PC-9 (cell line): ENCODE measurements at regions not wholly inside any gene's neighbourhood (a gene's known extent, or its start where the extent isn't known, plus 50 kb on each side); places are given as distances from the start of the nearest gene placed in this dataset.
A peak's percentile ranks its signal among the peaks of the same experiment; 100 is the strongest.

ENCODE experiments used
- BruUV-seq: library from RNA; stranded (reverse); fragments of 400-500 nt; replicated peaks from 2 replicates; lab custom pipeline; 2021; lab: Mats Ljungman, UMichigan
- CTCF ChIA-PET: fragments of 300-600 bp; sonication (Branson Sonifier 250); formaldehyde crosslinking; loops from one replicate; lab custom pipeline; 2022; ENCODE audit warnings: antibody characterized with exemption; lab: Charles Lee
- POLR2A ChIA-PET: fragments of 300-600 bp; sonication (Branson Sonifier 250); formaldehyde crosslinking; loops from one replicate; lab custom pipeline; 2022; ENCODE audit warnings: antibody characterized with exemption; ENCODE audit not compliant: unreplicated experiment; lab: Charles Lee
- DNase-seq, 2 experiments: peaks; one replicate each; pipeline versions ENCODE4 v3.0.0 to v3.0.0-alpha.2; 2015 to 2022; ENCODE audit warnings: mixed read lengths in 1 of 2
- H2AFZ ChIP-seq: fragments of 200-600 bp; sonication (generic); 2 replicates; pipeline ENCODE4 v1.8.1; 2017; ENCODE audit warnings: antibody characterized with exemption
- H3F3A ChIP-seq: fragments of 200-600 bp; sonication (generic); 2 replicates; pipeline ENCODE4 v1.8.1; 2017; ENCODE audit warnings: antibody characterized with exemption, mild to moderate bottlenecking, low read depth; ENCODE audit not compliant: insufficient read depth
- H3K27ac ChIP-seq: fragments of 200-600 bp; sonication (generic); 2 replicates; pipeline ENCODE4 v1.6.1; 2016; ENCODE audit warnings: mixed run types
- H3K27me3 ChIP-seq: fragments of 200-600 bp; sonication (generic); 2 replicates; pipeline ENCODE4 v1.6.1; 2016; ENCODE audit warnings: low read depth, mixed run types; ENCODE audit not compliant: insufficient read depth
- H3K36me3 ChIP-seq: fragments of 200-600 bp; sonication (generic); 2 replicates; pipeline ENCODE4 v1.6.1; 2016; ENCODE audit warnings: low read depth, mixed run types
- H3K4me1 ChIP-seq: fragments of 200-600 bp; sonication (generic); replicated peaks from 2 replicates; pipeline ENCODE4 v1.6.1; 2016; ENCODE audit warnings: mixed run types; ENCODE audit not compliant: insufficient read depth
- H3K4me2 ChIP-seq: fragments of 200-600 bp; sonication (generic); 2 replicates; pipeline ENCODE4 v1.6.1; 2017; ENCODE audit warnings: mixed run types
- H3K4me3 ChIP-seq: fragments of 200-600 bp; sonication (generic); 2 replicates; pipeline ENCODE4 v1.6.1; 2016; ENCODE audit warnings: mixed run types
- H3K79me2 ChIP-seq: fragments of 200-600 bp; sonication (generic); 2 replicates; pipeline ENCODE4 v1.6.1; 2017; ENCODE audit warnings: low read depth, mixed run types
- H3K9me2 ChIP-seq: fragments of 200-600 bp; sonication (generic); 2 replicates; pipeline ENCODE4 v1.8.1; 2017; ENCODE audit warnings: mild to moderate bottlenecking; ENCODE audit not compliant: insufficient read depth
- H3K9me3 ChIP-seq: fragments of 200-600 bp; sonication (generic); 2 replicates; pipeline ENCODE4 v1.8.1; 2016; ENCODE audit warnings: low read depth; ENCODE audit not compliant: insufficient read depth
- H4K20me1 ChIP-seq: fragments of 200-600 bp; sonication (generic); 2 replicates; pipeline ENCODE4 v1.8.1; 2017; ENCODE audit not compliant: insufficient read depth
- CTCF ChIP-seq: fragments of 200-600 bp; sonication (generic); conservative IDR thresholded peaks from 2 replicates; pipeline ENCODE4 v1.6.1; 2017; ENCODE audit warnings: mixed run types, antibody characterized with exemption, mild to moderate bottlenecking, moderate library complexity
- EZH2 ChIP-seq: fragments of 200-600 bp; sonication (generic); IDR thresholded peaks from 2 replicates; pipeline ENCODE4 v1.8.0; 2017; ENCODE audit warnings: antibody characterized with exemption, low read depth
- intact Hi-C: fragments of 100-400 bp; cut with micrococcal nuclease; formaldehyde crosslinking; loops from one replicate; pipeline ENCODE4 v1.10.0; 2022; ENCODE audit not compliant: unreplicated experiment

- no peaks in the 10 kb centered on the region for H3F3A ChIP-seq
- BruUV-seq = no TSS peak
- no peaks in the 10 kb centered on the region for H3K79me2 ChIP-seq
- intact Hi-C loops = no loop called here
- no peak overlapping the region for H2AFZ ChIP-seq
- H3K4me3 ChIP-seq = no peak overlapping the region
- no peaks in the 10 kb centered on the region for H3K36me3 ChIP-seq
- no peak for TF ChIP-seq CTCF
- H3K9me3 ChIP-seq = no peaks in the 10 kb centered on the region
- CTCF ChIA-PET = no interaction called here
- no peaks in the 10 kb centered on the region for H4K20me1 ChIP-seq
- H3K4me1 ChIP-seq = no peaks in the 10 kb centered on the region
- no peak overlapping the region for H3K27ac ChIP-seq
- no peaks in the 10 kb centered on the region for H3K9me2 ChIP-seq
- no peak for DNase-seq
- no peaks in the 10 kb centered on the region for H3K27me3 ChIP-seq
- POLR2A ChIA-PET = no interaction called here
- H3K4me2 ChIP-seq = no peak overlapping the region
Observed at GRCh38 chr5:35284364-35284763, 54.1 kb upstream of the PRLR start.

GRCh38 chr5:35282810-35283209, 52.5 kb upstream of the PRLR start:
- no peak overlapping the region for H2AFZ ChIP-seq
- ChIA-PET POLR2A (interaction anchor here (0.6 kb wide), 1 partner anchor 39 kb away, joined by 6 read pairs; no protein-coding TSS in a partner anchor), CTCF (interaction anchor here (0.7 kb wide), 1 partner anchor 120 kb away, joined by 4 read pairs; no protein-coding TSS in a partner anchor)
- no peaks in the 10 kb centered on the region for H3F3A ChIP-seq
- intact Hi-C loops = no loop called here
- no TSS peak for BruUV-seq
- no peak overlapping the region for H3K4me2 ChIP-seq
- no peak overlapping the region for H3K27ac ChIP-seq
- no peak overlapping the region for H3K4me3 ChIP-seq
- no peaks in the 10 kb centered on the region for H4K20me1 ChIP-seq
- TF ChIP-seq EZH2 = no peak
- no peak for TF ChIP-seq CTCF
- DNase-seq = no peak
- no peaks in the 10 kb centered on the region for H3K27me3 ChIP-seq
- no peaks in the 10 kb centered on the region for H3K9me3 ChIP-seq
- H3K9me2 ChIP-seq = no peaks in the 10 kb centered on the region
- H3K4me1 ChIP-seq = no peaks in the 10 kb centered on the region
- H3K79me2 ChIP-seq = no peaks in the 10 kb centered on the region
- H3K36me3 ChIP-seq = no peaks in the 10 kb centered on the region

- intact Hi-C loops = no loop called here
- Histone ChIP-seq H3K4me2 (no peak overlapping the region), H3K9me3 (no peaks in the 10 kb centered on the region), H4K20me1 (no peaks in the 10 kb centered on the region), H3F3A (no peaks in the 10 kb centered on the region), H3K4me1 (no peaks in the 10 kb centered on the region), H3K27ac (no peak overlapping the region), H3K36me3 (no peaks in the 10 kb centered on the region), H3K4me3 (no peak overlapping the region), H3K9me2 (no peaks in the 10 kb centered on the region), H3K27me3 (no peaks in the 10 kb centered on the region), H3K79me2 (no peaks in the 10 kb centered on the region), H2AFZ (no peak overlapping the region)
- ChIA-PET POLR2A (no interaction called here), CTCF (no interaction called here)
- TF ChIP-seq CTCF = no peak
- no peak for TF ChIP-seq EZH2
- peak in 1 of 2 experiments; percentile 31 for DNase-seq
- BruUV-seq = no TSS peak
Observed at GRCh38 chr5:35281613-35282012, 51.3 kb upstream of the PRLR start.
